ENCODE measurements at regions not wholly inside any gene's neighbourhood (a gene's known extent, or its start where the extent isn't known, plus 50 kb on each side); places are given as distances from the start of the nearest gene placed in this dataset.
A peak's percentile ranks its signal among the peaks of the same experiment; 100 is the strongest.

- no peak for TF ChIP-seq CTCF (IDR thresholded peaks at IDR 0.05; ENCODE audit: unreplicated experiment)
- no peak overlapping the region for H3K27ac Mint-ChIP-seq (ENCODE audit: low read depth, unreplicated experiment)
- H3K4me1 Mint-ChIP-seq (ENCODE audit: insufficient read depth, unreplicated experiment) = peaks cover 5% of the 10 kb centered on the region
- ChIA-PET POLR2A (no interaction called here), CTCF (no interaction called here)
- no peaks in the 10 kb centered on the region for H3K36me3 Mint-ChIP-seq (ENCODE audit: insufficient read depth, unreplicated experiment)
- H3K27me3 Mint-ChIP-seq (ENCODE audit: insufficient read depth, unreplicated experiment) = no peaks in the 10 kb centered on the region
- no peak for DNase-seq (ENCODE audit: unreplicated experiment)
- BruUV-seq (replicated peaks) = no TSS peak
- no peaks in the 10 kb centered on the region for H3K9me3 Mint-ChIP-seq (ENCODE audit: unreplicated experiment)
- H3K4me3 Mint-ChIP-seq (ENCODE audit: unreplicated experiment) = no peak overlapping the region
- intact Hi-C loops (cut with micrococcal nuclease) = no loop called here
These were observed 1102.2 kb upstream of the GYPC start for GRCh38 chr2:125553768-125554167.

GRCh38 chr2:125554956-125555355, 1101.0 kb upstream of the GYPC start:
- Mint-ChIP-seq H3K36me3 (ENCODE audit: insufficient read depth, unreplicated experiment) (no peaks in the 10 kb centered on the region), H3K4me1 (ENCODE audit: insufficient read depth, unreplicated experiment) (peaks cover 5% of the 10 kb centered on the region), H3K4me3 (ENCODE audit: unreplicated experiment) (no peak overlapping the region), H3K27ac (ENCODE audit: low read depth, unreplicated experiment) (no peak overlapping the region), H3K27me3 (ENCODE audit: insufficient read depth, unreplicated experiment) (no peaks in the 10 kb centered on the region), H3K9me3 (ENCODE audit: unreplicated experiment) (no peaks in the 10 kb centered on the region)
- TF ChIP-seq CTCF (IDR thresholded peaks at IDR 0.05; ENCODE audit: unreplicated experiment) = no peak
- intact Hi-C loops (cut with micrococcal nuclease) = no loop called here
- no peak for DNase-seq (ENCODE audit: unreplicated experiment)
- ChIA-PET CTCF (no interaction called here), POLR2A (no interaction called here)
- BruUV-seq (replicated peaks) = no TSS peak

- no TSS peak for BruUV-seq (replicated peaks)
- Mint-ChIP-seq H3K27me3 (ENCODE audit: insufficient read depth, unreplicated experiment) (no peaks in the 10 kb centered on the region), H3K4me1 (ENCODE audit: insufficient read depth, unreplicated experiment) (peaks cover 20% of the 10 kb centered on the region), H3K9me3 (ENCODE audit: unreplicated experiment) (no peaks in the 10 kb centered on the region), H3K36me3 (ENCODE audit: insufficient read depth, unreplicated experiment) (no peaks in the 10 kb centered on the region), H3K27ac (ENCODE audit: low read depth, unreplicated experiment) (no peak overlapping the region), H3K4me3 (ENCODE audit: unreplicated experiment) (no peak overlapping the region)
- intact Hi-C loops (cut with micrococcal nuclease) = no loop called here
- ChIA-PET POLR2A (no interaction called here), CTCF (interaction anchor here (0.5 to 0.6 kb wide), 2 partner anchors 24 to 665 kb away, joined by 3 read pairs; no protein-coding TSS in a partner anchor)
- TF ChIP-seq CTCF (IDR thresholded peaks at IDR 0.05; ENCODE audit: unreplicated experiment) = no peak
- DNase-seq (ENCODE audit: unreplicated experiment) = no peak
These were observed 1096.8 kb upstream of the GYPC start for GRCh38 chr2:125559186-125559585.

- Mint-ChIP-seq H3K27ac (ENCODE audit: low read depth, unreplicated experiment) (peak overlapping the region; percentile 20), H3K9me3 (ENCODE audit: unreplicated experiment) (no peaks in the 10 kb centered on the region), H3K27me3 (ENCODE audit: insufficient read depth, unreplicated experiment) (no peaks in the 10 kb centered on the region), H3K4me3 (ENCODE audit: unreplicated experiment) (no peak overlapping the region), H3K4me1 (ENCODE audit: insufficient read depth, unreplicated experiment) (peaks cover 20% of the 10 kb centered on the region), H3K36me3 (ENCODE audit: insufficient read depth, unreplicated experiment) (no peaks in the 10 kb centered on the region)
- TF ChIP-seq CTCF (IDR thresholded peaks at IDR 0.05; ENCODE audit: unreplicated experiment) = no peak
- no peak for DNase-seq (ENCODE audit: unreplicated experiment)
- no TSS peak for BruUV-seq (replicated peaks)
- intact Hi-C loops (cut with micrococcal nuclease) = no loop called here
- CTCF ChIA-PET = interaction anchor here (0.6 kb wide), 1 partner anchor 243 kb away, joined by 3 read pairs; no protein-coding TSS in a partner anchor
- POLR2A ChIA-PET = interaction anchor here (0.6 to 0.7 kb wide), 2 partner anchors 15 to 62 kb away, joined by 3 to 4 read pairs; no protein-coding TSS in a partner anchor
These were observed 1095.1 kb upstream of the GYPC start for GRCh38 chr2:125560855-125561254.

Measured in MCF 10A (cell line).